AG10803 (cell line): ENCODE measurements at regions not wholly inside any gene's neighbourhood (a gene's known extent, or its start where the extent isn't known, plus 50 kb on each side); places are given as distances from the start of the nearest gene placed in this dataset.
A peak's percentile ranks its signal among the peaks of the same experiment; 100 is the strongest.

Experiments used
- DNase-seq: peaks from one replicate; pipeline ENCODE4 v3.0.0; 2010; ENCODE audit warnings: low read depth
- H3K4me3 ChIP-seq: 2 replicates; pipeline ENCODE4 v1.5.1; 2011; ENCODE audit warnings: mild to moderate bottlenecking, low read length, control low read depth
- TF ChIP-seq, protein P1 (sequence below): conservative IDR thresholded peaks from 2 replicates; pipeline ENCODE4 v1.5.1; 2011; ENCODE audit warnings: mild to moderate bottlenecking, low read length, control low read depth, inconsistent platforms

DNA sequence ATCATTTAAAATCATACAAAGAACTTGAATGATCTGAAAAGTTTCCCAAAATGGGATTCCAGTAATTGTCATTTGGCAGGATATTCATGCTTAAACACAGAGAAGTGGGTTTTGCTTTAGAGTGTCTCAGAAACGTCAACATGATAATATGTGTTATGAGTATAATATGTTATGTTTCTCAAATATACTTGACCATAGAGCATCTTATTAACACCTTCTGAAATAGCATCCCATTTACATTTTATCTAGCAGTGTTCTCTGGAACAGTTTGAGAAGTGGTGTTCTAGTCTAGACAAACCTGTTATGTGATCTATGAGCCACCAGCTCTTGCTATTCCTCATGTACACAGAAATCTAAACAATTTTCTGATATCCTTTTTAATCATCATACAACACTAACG lies 588.8 kb upstream of the PBX1 start:
- DNase-seq: no peak
- H3K4me3 ChIP-seq: no peak overlapping the region
- TF ChIP-seq, protein P1, sequence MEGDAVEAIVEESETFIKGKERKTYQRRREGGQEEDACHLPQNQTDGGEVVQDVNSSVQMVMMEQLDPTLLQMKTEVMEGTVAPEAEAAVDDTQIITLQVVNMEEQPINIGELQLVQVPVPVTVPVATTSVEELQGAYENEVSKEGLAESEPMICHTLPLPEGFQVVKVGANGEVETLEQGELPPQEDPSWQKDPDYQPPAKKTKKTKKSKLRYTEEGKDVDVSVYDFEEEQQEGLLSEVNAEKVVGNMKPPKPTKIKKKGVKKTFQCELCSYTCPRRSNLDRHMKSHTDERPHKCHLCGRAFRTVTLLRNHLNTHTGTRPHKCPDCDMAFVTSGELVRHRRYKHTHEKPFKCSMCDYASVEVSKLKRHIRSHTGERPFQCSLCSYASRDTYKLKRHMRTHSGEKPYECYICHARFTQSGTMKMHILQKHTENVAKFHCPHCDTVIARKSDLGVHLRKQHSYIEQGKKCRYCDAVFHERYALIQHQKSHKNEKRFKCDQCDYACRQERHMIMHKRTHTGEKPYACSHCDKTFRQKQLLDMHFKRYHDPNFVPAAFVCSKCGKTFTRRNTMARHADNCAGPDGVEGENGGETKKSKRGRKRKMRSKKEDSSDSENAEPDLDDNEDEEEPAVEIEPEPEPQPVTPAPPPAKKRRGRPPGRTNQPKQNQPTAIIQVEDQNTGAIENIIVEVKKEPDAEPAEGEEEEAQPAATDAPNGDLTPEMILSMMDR: no peak

DNA sequence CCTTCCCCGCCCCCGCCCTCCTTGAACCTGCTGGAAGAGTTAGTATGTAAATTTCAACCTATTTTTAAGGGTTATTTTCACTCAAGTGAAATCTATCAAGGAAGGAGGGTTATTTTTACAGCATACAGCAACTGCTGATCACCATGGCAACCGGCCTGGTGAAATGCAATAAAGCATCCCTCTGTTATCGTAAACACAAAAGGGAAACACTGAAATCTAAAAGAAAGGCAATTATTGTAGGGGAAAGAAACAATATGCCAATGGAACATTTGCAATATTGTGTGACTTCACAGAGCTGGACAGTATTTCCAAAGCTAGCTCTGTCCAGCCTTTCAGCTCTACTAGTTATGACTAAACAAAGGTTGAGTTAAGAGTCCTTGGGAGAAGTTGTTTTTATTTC lies 588.3 kb upstream of the PBX1 start:
- H3K4me3 ChIP-seq: no peak overlapping the region
- TF ChIP-seq, protein P1: no peak
- no peak for DNase-seq

DNA sequence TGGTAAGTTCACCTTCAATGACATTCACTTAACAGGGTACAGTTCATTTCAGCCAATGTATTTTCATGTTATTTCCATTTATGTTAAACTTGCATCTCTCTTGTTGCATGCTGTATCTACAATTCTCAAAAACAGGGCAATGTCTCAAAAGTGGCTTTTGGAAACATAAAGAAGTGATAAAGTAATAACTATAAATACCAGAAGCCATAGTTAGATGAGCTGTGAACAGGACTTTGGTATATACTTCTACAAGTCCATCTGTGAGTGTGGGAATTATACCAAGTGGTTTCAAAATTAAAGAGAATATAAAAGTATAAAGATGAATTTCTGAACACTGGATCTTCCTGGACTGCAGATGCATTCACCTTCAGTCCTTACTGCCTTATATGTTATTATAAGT lies 585.4 kb upstream of the PBX1 start:
- H3K4me3 ChIP-seq: no peak overlapping the region
- TF ChIP-seq, protein P1: no peak
- DNase-seq: no peak

DNA sequence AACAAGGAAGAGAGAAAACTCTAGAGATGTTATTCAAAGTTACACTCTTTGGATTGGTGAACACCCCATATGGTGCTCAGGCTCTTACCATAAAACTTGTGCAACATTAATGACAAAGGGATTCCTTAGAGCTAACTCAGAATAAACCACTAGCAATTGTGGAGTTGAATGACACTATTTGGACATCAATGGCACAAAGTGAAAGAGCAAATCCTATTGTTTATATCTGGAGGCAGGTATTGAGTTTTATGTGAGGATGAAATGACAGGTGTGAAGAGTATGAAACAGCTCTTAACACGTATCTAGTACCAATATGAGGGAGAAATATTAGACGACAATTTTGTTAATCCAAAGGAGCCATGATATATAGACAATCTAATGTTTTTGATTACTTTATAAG lies 584.9 kb upstream of the PBX1 start:
- no peak overlapping the region for H3K4me3 ChIP-seq
- peak; percentile 24 for DNase-seq
- TF ChIP-seq, protein P1: no peak

DNA sequence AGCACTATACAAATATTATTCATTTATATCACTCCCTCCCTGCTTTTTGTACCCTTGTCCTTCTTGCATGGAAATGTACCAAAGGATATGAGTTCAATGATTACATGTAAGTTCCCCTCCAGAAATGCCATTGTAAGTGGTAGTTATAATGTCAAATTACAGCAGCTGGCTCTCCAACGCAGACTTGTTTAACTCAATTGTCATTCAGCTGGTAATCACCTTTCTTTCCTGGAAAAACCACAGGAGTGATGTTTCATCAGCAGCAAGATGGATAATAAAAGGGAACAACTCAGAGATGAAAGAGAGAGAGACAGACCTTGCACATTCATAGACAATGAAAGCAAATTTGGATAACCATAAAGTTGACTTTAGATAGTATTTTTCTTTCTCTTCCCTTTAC lies 578.6 kb upstream of the PBX1 start:
- no peak overlapping the region for H3K4me3 ChIP-seq
- TF ChIP-seq, protein P1: no peak
- DNase-seq: no peak

DNA sequence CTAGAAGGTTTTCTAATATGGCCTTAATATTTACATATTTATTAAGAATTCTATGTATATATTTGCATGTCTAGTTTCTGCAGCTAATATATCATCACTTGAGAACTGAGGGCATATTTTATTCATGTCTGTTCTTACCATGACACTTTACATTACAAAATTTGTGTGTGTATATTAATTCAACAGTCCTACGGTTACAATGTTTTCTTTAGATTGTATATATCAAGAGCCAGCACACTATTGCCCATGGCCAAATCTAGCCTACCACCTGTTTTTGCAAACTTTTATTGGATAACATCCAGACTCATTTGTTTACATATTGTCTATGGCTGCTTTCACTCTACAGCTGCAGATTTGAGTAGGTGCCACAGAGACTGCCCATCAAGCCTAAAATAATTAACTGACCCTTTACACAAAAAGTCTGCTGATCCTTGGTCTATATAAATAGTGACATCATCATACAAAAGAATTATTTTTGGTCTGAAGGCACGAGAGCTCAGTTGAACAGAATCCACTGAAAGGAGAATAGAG lies 577.4 kb upstream of the PBX1 start:
- no peak overlapping the region for H3K4me3 ChIP-seq
- DNase-seq: no peak
- TF ChIP-seq, protein P1: no peak

DNA sequence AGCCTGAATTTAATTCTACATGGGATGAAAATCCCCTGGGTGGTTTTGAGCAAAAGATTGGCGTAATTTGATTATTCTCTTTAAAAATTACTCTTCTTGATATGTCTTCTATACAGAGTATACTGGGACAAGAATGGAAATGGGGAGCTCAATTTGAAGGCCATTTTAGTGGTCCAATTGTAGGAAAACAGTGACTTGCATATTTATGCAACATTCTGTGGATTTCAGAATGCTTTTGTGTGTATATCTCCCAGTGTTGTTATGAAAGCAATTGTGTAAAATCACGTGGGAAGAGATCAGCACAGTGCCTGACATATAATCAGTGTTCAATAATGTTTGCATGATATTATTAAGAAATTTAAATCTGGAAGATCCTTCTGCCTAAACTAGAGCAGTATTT lies 575.9 kb upstream of the PBX1 start:
- H3K4me3 ChIP-seq: no peak overlapping the region
- no peak for DNase-seq
- TF ChIP-seq, protein P1: no peak
